Caco-2 (cell line): ENCODE measurements at regions not wholly inside any gene's neighbourhood (a gene's known extent, or its start where the extent isn't known, plus 50 kb on each side); places are given as distances from the start of the nearest gene placed in this dataset.
"Not testable (repeated sequence)": the region's sequence is repeated elsewhere in the genome, so short reads cannot be mapped to it uniquely, and the experiment has no call there.

Experiments
- BruUV-seq: library from RNA; stranded (reverse); fragments of 400-500 nt; replicated peaks from 2 replicates; lab custom pipeline; 2021; lab: Mats Ljungman, UMichigan
- CTCF ChIA-PET: fragments of 300-600 bp; sonication (Branson Sonifier 250); formaldehyde crosslinking; loops from one replicate; lab custom pipeline; 2022; ENCODE audit warnings: antibody characterized with exemption; lab: Charles Lee
- POLR2A ChIA-PET: fragments of 300-600 bp; sonication (Branson Sonifier 250); formaldehyde crosslinking; loops from one replicate; lab custom pipeline; 2022; ENCODE audit warnings: antibody characterized with exemption; lab: Charles Lee
- DNase-seq, 2 experiments: peaks; one replicate each; pipeline versions ENCODE4 v3.0.0 to v3.0.0-alpha.2; 2020 to 2022
- H3K27me3 ChIP-seq: replicated peaks from 2 replicates; pipeline ENCODE4 v1.6.0; 2011; ENCODE audit warnings: low read length; ENCODE audit not compliant: control insufficient read depth, insufficient read depth
- H3K36me3 ChIP-seq: 2 replicates; pipeline ENCODE4 v1.5.1; 2011; ENCODE audit warnings: low read length; ENCODE audit not compliant: control insufficient read depth, insufficient read depth
- H3K4me1 ChIP-seq: fragments of 250-450 bp; sonication (Bioruptor Pico); 2 replicates; pipeline ENCODE4 v1.5.1; 2020; ENCODE audit warnings: mild to moderate bottlenecking
- H3K4me3 ChIP-seq: 2 replicates; pipeline ENCODE4 v1.5.1; 2011; ENCODE audit warnings: low read depth, mild to moderate bottlenecking, control low read depth, low read length
- H3K9me3 ChIP-seq: fragments of 250-450 bp; sonication (Bioruptor Pico); 2 replicates; pipeline ENCODE4 v1.5.1; 2020; ENCODE audit warnings: mild to moderate bottlenecking, moderate library complexity
- H3K27ac Mint-ChIP-seq: one replicate; pipeline ENCODE4 v1.8.0; 2022; ENCODE audit warnings: mixed read lengths; ENCODE audit not compliant: unreplicated experiment
- H3K27me3 Mint-ChIP-seq: one replicate; pipeline ENCODE4 v1.8.0; 2022; ENCODE audit warnings: mixed read lengths; ENCODE audit not compliant: insufficient read depth, unreplicated experiment
- H3K36me3 Mint-ChIP-seq: one replicate; pipeline ENCODE4 v1.8.0; 2022; ENCODE audit warnings: mild to moderate bottlenecking, mixed read lengths; ENCODE audit not compliant: insufficient read depth, unreplicated experiment
- H3K4me1 Mint-ChIP-seq: one replicate; pipeline ENCODE4 v1.8.0; 2022; ENCODE audit warnings: low read depth, mixed read lengths; ENCODE audit not compliant: unreplicated experiment
- H3K4me3 Mint-ChIP-seq: one replicate; pipeline ENCODE4 v1.8.0; 2022; ENCODE audit warnings: mild to moderate bottlenecking, moderate library complexity, mixed read lengths; ENCODE audit not compliant: unreplicated experiment
- H3K9me3 Mint-ChIP-seq: one replicate; pipeline ENCODE4 v1.8.0; 2022; ENCODE audit warnings: mixed read lengths; ENCODE audit not compliant: unreplicated experiment
- CTCF ChIP-seq, 2 experiments: fragments of 200-600 bp in 1 of 2; IDR thresholded peaks; 1 replicate in 1 of 2; 2 replicates in 1 of 2; pipeline versions ENCODE4 v1.5.1 to v1.8.0; 2011 to 2022; ENCODE audit warnings: antibody characterized with exemption in 1 of 2, control low read depth in 1 of 2, inconsistent platforms in 1 of 2, low read depth in 1 of 2, low read length in 1 of 2, mild to moderate bottlenecking in 1 of 2, moderate library complexity in 1 of 2; ENCODE audit not compliant: insufficient read depth in 1 of 2, severe bottlenecking in 1 of 2, unreplicated experiment in 1 of 2
- intact Hi-C: fragments of 100-400 bp; cut with micrococcal nuclease; formaldehyde crosslinking; loops from one replicate; pipeline ENCODE4 v1.10.0; 2022; ENCODE audit not compliant: unreplicated experiment

- Mint-ChIP-seq H3K9me3 (no peaks in the 10 kb centered on the region), H3K27me3 (no peaks in the 10 kb centered on the region), H3K4me3 (no peak overlapping the region), H3K27ac (no peak overlapping the region), H3K36me3 (no peaks in the 10 kb centered on the region), H3K4me1 (peaks cover 5% of the 10 kb centered on the region)
- no peak for TF ChIP-seq CTCF (IDR thresholded peaks at IDR 0.05; ENCODE audit: insufficient read depth in 1 of 2, low read depth in 1 of 2, low read length in 1 of 2, severe bottlenecking in 1 of 2, unreplicated experiment in 1 of 2)
- Histone ChIP-seq H3K9me3 (no peaks in the 10 kb centered on the region), H3K36me3 (no peaks in the 10 kb centered on the region), H3K4me3 (no peak overlapping the region), H3K27me3 (no peaks in the 10 kb centered on the region), H3K4me1 (no peaks in the 10 kb centered on the region)
- DNase-seq = no peak
- CTCF ChIA-PET = interaction anchor here (0.6 kb wide), 1 partner anchor 120 kb away, joined by 5 read pairs; no protein-coding TSS in a partner anchor
- BruUV-seq = no TSS peak
- intact Hi-C loops = no loop called here
- POLR2A ChIA-PET = no interaction called here
Observed at GRCh38 chr14:100430571-100430970, 107.4 kb downstream of the SLC25A47 start.

GRCh38 chr14:100431461-100431860, 108.3 kb downstream of the SLC25A47 start:
- H3K4me3 Mint-ChIP-seq, H3K4me1 Mint-ChIP-seq, H3K9me3 ChIP-seq, H3K4me1 ChIP-seq, CTCF ChIA-PET, H3K27ac Mint-ChIP-seq, H3K27me3 ChIP-seq, H3K27me3 Mint-ChIP-seq, H3K36me3 Mint-ChIP-seq, H3K4me3 ChIP-seq, intact Hi-C loops, BruUV-seq, H3K9me3 Mint-ChIP-seq, DNase-seq, H3K36me3 ChIP-seq, POLR2A ChIA-PET: not testable (repeated sequence)

GRCh38 chr14:100432652-100433427, 109.7 kb downstream of the SLC25A47 start:
- ChIA-PET CTCF (no interaction called here), POLR2A (no interaction called here)
- Mint-ChIP-seq H3K27ac (no peak overlapping the region), H3K4me1 (peaks cover 5% of the 10 kb centered on the region), H3K4me3 (no peak overlapping the region), H3K36me3 (no peaks in the 10 kb centered on the region), H3K27me3 (no peaks in the 10 kb centered on the region), H3K9me3 (no peaks in the 10 kb centered on the region)
- TF ChIP-seq CTCF (IDR thresholded peaks at IDR 0.05; ENCODE audit: insufficient read depth in 1 of 2, low read depth in 1 of 2, low read length in 1 of 2, severe bottlenecking in 1 of 2, unreplicated experiment in 1 of 2) = no peak
- no peaks in the 10 kb centered on the region for H3K4me1 ChIP-seq
- no peaks in the 10 kb centered on the region for H3K9me3 ChIP-seq
- DNase-seq = no peak
- BruUV-seq = no TSS peak
- no peak overlapping the region for H3K4me3 ChIP-seq
- no peaks in the 10 kb centered on the region for H3K27me3 ChIP-seq
- intact Hi-C loops = no loop called here
- H3K36me3 ChIP-seq = no peaks in the 10 kb centered on the region
